Fibroblast of lung (primary cell): ENCODE measurements at regions not wholly inside any gene's neighbourhood (a gene's known extent, or its start where the extent isn't known, plus 50 kb on each side); places are given as distances from the start of the nearest gene placed in this dataset.

Experiments used
- DNase-seq, 2 donors: peaks; one replicate each; pipeline versions ENCODE4 v3.0.0 to v3.0.0-alpha.2; 2010; ENCODE audit warnings: low read depth in 2 of 2
- H2AFZ ChIP-seq: 2 replicates; pipeline ENCODE4 v1.5.1; 2012; ENCODE audit warnings: low read length, control low read depth, inconsistent platforms
- H3K27ac ChIP-seq: 2 replicates; pipeline ENCODE4 v1.5.1; 2011; ENCODE audit warnings: low read length, control low read depth; ENCODE audit not compliant: insufficient read depth
- H3K27me3 ChIP-seq: 2 replicates; pipeline ENCODE4 v1.5.1; 2011; ENCODE audit warnings: mild to moderate bottlenecking, low read length; ENCODE audit not compliant: control insufficient read depth, insufficient read depth
- H3K36me3 ChIP-seq: 2 replicates; pipeline ENCODE4 v1.5.1; 2011; ENCODE audit warnings: low read length; ENCODE audit not compliant: control insufficient read depth, insufficient read depth
- H3K4me1 ChIP-seq: 2 replicates; pipeline ENCODE4 v1.5.1; 2011; ENCODE audit warnings: low read length; ENCODE audit not compliant: control insufficient read depth, insufficient read depth; ENCODE audit errors: extremely low read depth
- H3K4me2 ChIP-seq: 2 replicates; pipeline ENCODE4 v1.5.1; 2011; ENCODE audit warnings: low read length, control low read depth; ENCODE audit not compliant: insufficient read depth; ENCODE audit errors: extremely low read depth
- H3K4me3 ChIP-seq, 4 experiments: fragments of 200-600 bp in 1 of 4; sonication (generic) in 1 of 4; replicated peaks in 1 of 4; 2 replicates each; pipeline ENCODE4 v1.5.1; 2011 to 2016; ENCODE audit warnings: low read length in 4 of 4, low read depth in 3 of 4, mild to moderate bottlenecking in 3 of 4, control low read depth in 2 of 4, inconsistent platforms in 1 of 4, mixed read lengths in 1 of 4; ENCODE audit not compliant: insufficient read depth in 1 of 4; ENCODE audit errors: control extremely low read depth in 1 of 4
- H3K79me2 ChIP-seq: 2 replicates; pipeline ENCODE4 v1.5.1; 2012; ENCODE audit warnings: mild to moderate bottlenecking, low read length, inconsistent platforms; ENCODE audit not compliant: control insufficient read depth, insufficient read depth
- H3K9ac ChIP-seq: 2 replicates; pipeline ENCODE4 v1.5.1; 2011; ENCODE audit warnings: mild to moderate bottlenecking, low read length, control low read depth; ENCODE audit not compliant: insufficient read depth
- H3K9me3 ChIP-seq: 2 replicates; pipeline ENCODE4 v1.5.1; 2012; ENCODE audit warnings: low read depth, low read length; ENCODE audit not compliant: control insufficient read depth, insufficient read depth
- H4K20me1 ChIP-seq: 2 replicates; pipeline ENCODE4 v1.5.1; 2011; ENCODE audit warnings: low read length; ENCODE audit not compliant: control insufficient read depth, insufficient read depth; ENCODE audit errors: extremely low read depth
- EZH2 ChIP-seq: IDR thresholded peaks from 2 replicates; pipeline ENCODE4 v1.5.1; 2012; ENCODE audit warnings: low read length, control low read depth, mild to moderate bottlenecking; ENCODE audit errors: missing control alignments
- TF ChIP-seq, protein P1 (sequence below), 2 donors: IDR thresholded peaks in 1 of 2; conservative IDR thresholded peaks in 1 of 2; 1 replicate in 1 of 2; 2 replicates in 1 of 2; pipeline ENCODE4 v1.5.1; 2011 to 2012; ENCODE audit warnings: low read length in 2 of 2, control low read depth in 1 of 2, inconsistent platforms in 1 of 2, low read depth in 1 of 2, mild to moderate bottlenecking in 1 of 2

- Histone ChIP-seq H3K9me3 (no peaks in the 10 kb centered on the region), H3K4me2 (no peak overlapping the region), H2AFZ (no peak overlapping the region), H3K79me2 (no peaks in the 10 kb centered on the region), H3K4me1 (no peaks in the 10 kb centered on the region), H3K36me3 (no peaks in the 10 kb centered on the region), H4K20me1 (no peaks in the 10 kb centered on the region), H3K9ac (no peak overlapping the region), H3K4me3 (no peak overlapping the region), H3K27me3 (no peaks in the 10 kb centered on the region), H3K27ac (no peak overlapping the region)
- no peak for DNase-seq
- TF ChIP-seq, protein P1, sequence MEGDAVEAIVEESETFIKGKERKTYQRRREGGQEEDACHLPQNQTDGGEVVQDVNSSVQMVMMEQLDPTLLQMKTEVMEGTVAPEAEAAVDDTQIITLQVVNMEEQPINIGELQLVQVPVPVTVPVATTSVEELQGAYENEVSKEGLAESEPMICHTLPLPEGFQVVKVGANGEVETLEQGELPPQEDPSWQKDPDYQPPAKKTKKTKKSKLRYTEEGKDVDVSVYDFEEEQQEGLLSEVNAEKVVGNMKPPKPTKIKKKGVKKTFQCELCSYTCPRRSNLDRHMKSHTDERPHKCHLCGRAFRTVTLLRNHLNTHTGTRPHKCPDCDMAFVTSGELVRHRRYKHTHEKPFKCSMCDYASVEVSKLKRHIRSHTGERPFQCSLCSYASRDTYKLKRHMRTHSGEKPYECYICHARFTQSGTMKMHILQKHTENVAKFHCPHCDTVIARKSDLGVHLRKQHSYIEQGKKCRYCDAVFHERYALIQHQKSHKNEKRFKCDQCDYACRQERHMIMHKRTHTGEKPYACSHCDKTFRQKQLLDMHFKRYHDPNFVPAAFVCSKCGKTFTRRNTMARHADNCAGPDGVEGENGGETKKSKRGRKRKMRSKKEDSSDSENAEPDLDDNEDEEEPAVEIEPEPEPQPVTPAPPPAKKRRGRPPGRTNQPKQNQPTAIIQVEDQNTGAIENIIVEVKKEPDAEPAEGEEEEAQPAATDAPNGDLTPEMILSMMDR (conservative IDR thresholded peaks at IDR 0.05 in 1 of 2, IDR thresholded peaks at IDR 0.05 in 1 of 2; ENCODE audit: low read depth in 1 of 2, low read length in 2 of 2): no peak
- no peak for TF ChIP-seq EZH2
Observed at GRCh38 chr2:65881592-65881991, 449.2 kb upstream of the SPRED2 start.

DNA sequence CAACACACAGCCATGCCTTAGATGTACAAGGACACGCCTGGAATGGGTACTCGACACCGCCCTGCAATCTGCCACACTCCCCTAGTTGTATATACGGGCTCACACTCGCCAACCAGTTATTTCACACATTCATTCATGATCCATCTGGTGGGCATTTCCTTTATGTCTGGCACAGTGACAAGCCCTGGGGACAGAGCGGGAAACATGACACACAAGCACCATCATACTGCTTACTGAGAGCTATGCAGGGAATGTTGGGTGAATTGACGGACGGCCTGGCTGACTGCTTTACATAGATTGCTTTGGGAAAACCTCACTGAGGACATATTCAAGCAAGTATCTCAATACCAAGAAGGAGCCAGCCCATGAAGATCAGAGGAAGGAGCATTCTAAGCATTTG is 448.0 kb upstream of the SPRED2 start:
- H3K27ac ChIP-seq: no peak overlapping the region
- TF ChIP-seq, protein P1 (conservative IDR thresholded peaks at IDR 0.05 in 1 of 2, IDR thresholded peaks at IDR 0.05 in 1 of 2; ENCODE audit: low read depth in 1 of 2, low read length in 2 of 2): no peak
- TF ChIP-seq EZH2: no peak
- DNase-seq: no peak
- no peak overlapping the region for H3K9ac ChIP-seq
- no peaks in the 10 kb centered on the region for H4K20me1 ChIP-seq
- no peaks in the 10 kb centered on the region for H3K9me3 ChIP-seq
- H3K4me3 ChIP-seq: no peak overlapping the region
- H2AFZ ChIP-seq: no peak overlapping the region
- no peaks in the 10 kb centered on the region for H3K27me3 ChIP-seq
- H3K4me2 ChIP-seq: no peak overlapping the region
- no peaks in the 10 kb centered on the region for H3K36me3 ChIP-seq
- no peaks in the 10 kb centered on the region for H3K79me2 ChIP-seq
- H3K4me1 ChIP-seq: no peaks in the 10 kb centered on the region

DNA sequence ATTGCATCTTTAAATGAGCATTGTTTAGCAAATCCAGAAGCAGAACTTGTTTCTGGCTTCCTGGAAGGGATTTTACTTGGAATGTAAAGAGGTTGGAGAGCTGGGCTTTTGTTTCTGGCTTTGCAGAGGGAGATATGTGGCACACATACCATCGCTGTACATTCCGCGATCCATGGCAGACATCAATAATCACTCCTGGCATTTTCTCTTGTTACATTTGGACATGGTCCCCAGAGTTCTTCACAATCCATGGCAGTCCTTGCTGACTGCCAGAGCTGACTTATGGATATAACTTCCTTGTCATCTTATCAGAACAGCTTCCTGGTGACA is 445.6 kb upstream of the SPRED2 start:
- Histone ChIP-seq H3K9ac (no peak overlapping the region), H3K36me3 (no peaks in the 10 kb centered on the region), H3K4me2 (no peak overlapping the region), H3K27me3 (no peaks in the 10 kb centered on the region), H2AFZ (no peak overlapping the region), H3K79me2 (no peaks in the 10 kb centered on the region), H4K20me1 (no peaks in the 10 kb centered on the region), H3K27ac (no peak overlapping the region), H3K4me3 (no peak overlapping the region), H3K9me3 (no peaks in the 10 kb centered on the region), H3K4me1 (no peaks in the 10 kb centered on the region)
- no peak for DNase-seq
- no peak for TF ChIP-seq EZH2
- TF ChIP-seq, protein P1 (conservative IDR thresholded peaks at IDR 0.05 in 1 of 2, IDR thresholded peaks at IDR 0.05 in 1 of 2; ENCODE audit: low read depth in 1 of 2, low read length in 2 of 2): no peak
